Gastrocnemius medialis (tissue), 4 donors: ENCODE measurements at regions not wholly inside any gene's neighbourhood (a gene's known extent, or its start where the extent isn't known, plus 50 kb on each side); places are given as distances from the start of the nearest gene placed in this dataset.

ENCODE experiments used
- ATAC-seq, 2 donors: fragments of 150-250 bp; one replicate each; pipeline ENCODE4 v1.9.1; 2016
- DNase-seq, 2 donors: peaks; one replicate each; pipeline ENCODE4 v3.0.0-alpha.2; 2019
- H3K27ac ChIP-seq, 4 donors: fragments of 200-600 bp; sonication (generic); 1 replicate in 1 of 4; 2 replicates in 3 of 4; pipeline ENCODE4 v1.5.1; 2016 to 2018; ENCODE audit warnings: mild to moderate bottlenecking in 2 of 4, moderate library complexity in 1 of 4
- H3K27me3 ChIP-seq, 3 donors: fragments of 200-600 bp; sonication (generic) in 2 of 3; 1 replicate in 1 of 3; 2 replicates in 2 of 3; pipeline versions ENCODE4 v1.5.1 to v1.6.0; 2016 to 2019; ENCODE audit warnings: mild to moderate bottlenecking in 1 of 3, moderate library complexity in 1 of 3
- H3K36me3 ChIP-seq, 2 donors: fragments of 200-600 bp; sonication (generic) in 1 of 2; one replicate each; pipeline ENCODE4 v1.5.1; 2017 to 2018
- H3K4me1 ChIP-seq, 2 donors: fragments of 200-600 bp; sonication (generic) in 1 of 2; one replicate each; pipeline ENCODE4 v1.5.1; 2016 to 2017; ENCODE audit warnings: mild to moderate bottlenecking in 2 of 2
- H3K4me3 ChIP-seq, 4 donors: fragments of 200-600 bp; sonication (generic) in 3 of 4; 1 replicate in 1 of 4; 2 replicates in 3 of 4; pipeline ENCODE4 v1.5.1; 2016 to 2019; ENCODE audit warnings: mild to moderate bottlenecking in 2 of 4
- H3K9me3 ChIP-seq, 3 donors: fragments of 200-600 bp; sonication (generic) in 2 of 3; 1 replicate in 1 of 3; 2 replicates in 2 of 3; pipeline ENCODE4 v1.5.1; 2016 to 2019
- POLR2A ChIP-seq, 2 donors: fragments of 450-650 bp; IDR thresholded peaks; one replicate each; pipeline ENCODE4 v1.6.1; 2017; ENCODE audit warnings: antibody characterized with exemption in 2 of 2, mild to moderate bottlenecking in 2 of 2, moderate library complexity in 2 of 2
- in situ Hi-C, 4 donors: fragments of 200-750 bp; cut with MboI; loops; one replicate each; pipeline versions ENCODE4 v1.15.0 to v1.8.0; 2017; ENCODE audit warnings: low sequenced_read_pairs in 4 of 4
- intact Hi-C: fragments of 100-400 bp; cut with DNase I; formaldehyde crosslinking; loops from one replicate; pipeline ENCODE4 v1.15.1; 2023; ENCODE audit warnings: low total_unique reads
- TF ChIP-seq, protein P1 (sequence below), 5 experiments: fragments of 450-650 bp in 3 of 5; fragments of 200-600 bp in 2 of 5; sonication (generic) in 2 of 5; IDR thresholded peaks in 4 of 5; conservative IDR thresholded peaks in 1 of 5; 1 replicate in 4 of 5; 2 replicates in 1 of 5; pipeline ENCODE4 v1.5.1; 2016 to 2019; ENCODE audit warnings: antibody characterized with exemption in 5 of 5, mild to moderate bottlenecking in 3 of 5, moderate library complexity in 3 of 5

DNA sequence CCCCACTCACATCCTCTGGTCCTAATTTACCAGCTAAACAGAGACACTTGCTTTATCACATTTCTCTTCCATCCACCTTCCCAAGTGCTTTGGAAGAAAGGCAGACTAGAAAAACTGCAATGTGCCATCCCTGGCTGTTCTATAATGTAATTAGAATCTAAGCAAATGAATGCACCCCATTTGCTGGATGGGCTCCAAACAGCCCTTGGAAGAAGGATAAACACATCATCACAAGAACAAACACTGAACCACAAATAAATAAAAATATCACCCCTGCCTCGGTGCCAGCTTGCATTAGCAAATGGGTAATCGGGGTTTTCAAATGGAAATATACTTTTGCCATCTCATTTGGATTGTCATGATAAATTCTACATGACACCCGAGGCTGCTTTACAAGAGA lies 296.6 kb upstream of the ISX start:
- Histone ChIP-seq H3K36me3 (no peaks in the 10 kb centered on the region), H3K27ac (no peak overlapping the region), H3K4me3 (no peak overlapping the region), H3K27me3 (no peaks in the 10 kb centered on the region), H3K4me1 (no peaks in the 10 kb centered on the region), H3K9me3 (no peaks in the 10 kb centered on the region)
- ATAC-seq, result no peak
- no peak for DNase-seq
- intact Hi-C loops, result no loop called here
- TF ChIP-seq POLR2A (IDR thresholded peaks at IDR 0.05), result no peak
- in situ Hi-C loops, result loop anchor here in 1 of 4 donors (25.0 kb wide), 1 partner anchor 93 kb away; no protein-coding TSS in a partner anchor

DNA sequence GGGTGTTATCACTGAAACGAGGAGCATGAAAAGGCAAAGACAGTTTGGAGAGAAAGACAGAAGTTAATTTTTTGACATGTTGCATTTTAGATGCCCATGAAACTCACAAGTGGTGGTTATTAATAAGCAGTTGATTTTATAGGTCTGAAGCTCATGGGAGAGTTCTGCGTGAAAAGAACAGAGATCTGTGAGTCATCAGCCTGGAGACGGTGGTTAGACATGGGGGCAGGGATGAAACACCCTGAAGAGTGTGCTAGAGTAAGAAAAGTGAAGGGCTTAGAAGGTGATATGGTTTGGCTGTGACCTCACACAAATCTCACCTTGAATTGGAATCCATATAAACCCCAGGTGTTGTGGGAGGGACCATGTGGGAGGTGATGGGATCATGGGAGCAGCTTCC lies 289.1 kb upstream of the ISX start:
- intact Hi-C loops (no loop called here), in situ Hi-C loops (loop anchor here in 1 of 4 donors (10.0 kb wide), 1 partner anchor 48 kb away; no protein-coding TSS in a partner anchor)
- Histone ChIP-seq H3K4me3 (no peak overlapping the region), H3K4me1 (no peaks in the 10 kb centered on the region), H3K27ac (no peak overlapping the region), H3K9me3 (no peaks in the 10 kb centered on the region), H3K27me3 (no peaks in the 10 kb centered on the region), H3K36me3 (no peaks in the 10 kb centered on the region)
- ATAC-seq, result no peak
- TF ChIP-seq, protein P1, sequence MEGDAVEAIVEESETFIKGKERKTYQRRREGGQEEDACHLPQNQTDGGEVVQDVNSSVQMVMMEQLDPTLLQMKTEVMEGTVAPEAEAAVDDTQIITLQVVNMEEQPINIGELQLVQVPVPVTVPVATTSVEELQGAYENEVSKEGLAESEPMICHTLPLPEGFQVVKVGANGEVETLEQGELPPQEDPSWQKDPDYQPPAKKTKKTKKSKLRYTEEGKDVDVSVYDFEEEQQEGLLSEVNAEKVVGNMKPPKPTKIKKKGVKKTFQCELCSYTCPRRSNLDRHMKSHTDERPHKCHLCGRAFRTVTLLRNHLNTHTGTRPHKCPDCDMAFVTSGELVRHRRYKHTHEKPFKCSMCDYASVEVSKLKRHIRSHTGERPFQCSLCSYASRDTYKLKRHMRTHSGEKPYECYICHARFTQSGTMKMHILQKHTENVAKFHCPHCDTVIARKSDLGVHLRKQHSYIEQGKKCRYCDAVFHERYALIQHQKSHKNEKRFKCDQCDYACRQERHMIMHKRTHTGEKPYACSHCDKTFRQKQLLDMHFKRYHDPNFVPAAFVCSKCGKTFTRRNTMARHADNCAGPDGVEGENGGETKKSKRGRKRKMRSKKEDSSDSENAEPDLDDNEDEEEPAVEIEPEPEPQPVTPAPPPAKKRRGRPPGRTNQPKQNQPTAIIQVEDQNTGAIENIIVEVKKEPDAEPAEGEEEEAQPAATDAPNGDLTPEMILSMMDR (IDR thresholded peaks at IDR 0.05 in 4 of 5, conservative IDR thresholded peaks at IDR 0.05 in 1 of 5), result no peak
- no peak for TF ChIP-seq POLR2A (IDR thresholded peaks at IDR 0.05)
- no peak for DNase-seq

DNA sequence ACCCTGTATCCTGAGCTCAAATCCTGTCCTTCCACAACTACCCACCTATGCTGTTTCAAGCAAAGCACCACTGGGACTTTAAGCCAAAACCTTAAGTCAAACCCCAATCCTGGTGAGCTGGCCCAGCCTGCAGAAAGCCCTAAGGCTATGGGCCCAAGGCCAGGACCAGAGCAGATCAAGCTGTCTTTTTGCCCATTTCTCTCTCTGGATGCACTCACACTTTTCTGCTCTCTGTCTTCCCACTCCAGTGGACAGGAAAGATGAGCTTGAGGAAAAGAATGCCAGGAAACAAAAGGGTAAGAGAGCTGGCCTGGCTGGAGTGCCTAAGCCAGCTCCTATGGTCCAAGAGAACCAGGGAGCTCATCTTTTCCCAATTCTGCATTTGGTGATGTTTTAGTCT lies 284.3 kb upstream of the ISX start:
- Histone ChIP-seq H3K4me3 (no peak overlapping the region), H3K27ac (no peak overlapping the region), H3K9me3 (no peaks in the 10 kb centered on the region), H3K4me1 (no peaks in the 10 kb centered on the region), H3K36me3 (no peaks in the 10 kb centered on the region), H3K27me3 (no peaks in the 10 kb centered on the region)
- ATAC-seq (no peak), DNase-seq (no peak)
- intact Hi-C loops (no loop called here), in situ Hi-C loops (loop anchor here in 1 of 4 donors (10.0 kb wide), 1 partner anchor 63 kb away; no protein-coding TSS in a partner anchor)
- no peak for TF ChIP-seq POLR2A (IDR thresholded peaks at IDR 0.05)
- TF ChIP-seq, protein P1 (IDR thresholded peaks at IDR 0.05 in 4 of 5, conservative IDR thresholded peaks at IDR 0.05 in 1 of 5), result no peak

DNA sequence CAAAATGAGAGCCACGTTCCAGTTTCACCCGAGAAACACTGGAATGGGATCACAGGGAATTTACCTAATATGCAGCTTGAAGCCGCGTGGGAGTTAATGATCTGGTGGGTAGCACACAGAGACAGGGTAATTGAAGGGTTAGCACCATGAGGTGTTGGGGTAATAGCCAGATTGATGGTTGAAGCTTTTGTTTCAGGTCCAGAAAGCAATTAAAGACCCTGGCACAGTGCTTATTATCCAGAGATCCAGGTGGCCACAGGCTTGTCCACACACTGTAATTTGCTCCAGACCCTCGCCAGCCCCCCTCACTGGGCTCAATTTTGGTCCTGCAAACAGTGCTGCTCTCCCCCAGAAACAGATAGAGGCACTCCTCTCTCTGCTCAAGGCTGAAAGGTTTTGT lies 282.5 kb upstream of the ISX start:
- H3K9me3 ChIP-seq, result no peaks in the 10 kb centered on the region
- no peaks in the 10 kb centered on the region for H3K27me3 ChIP-seq
- in situ Hi-C loops (loop anchor here in 1 of 4 donors (10.0 kb wide), 1 partner anchor 61 kb away; no protein-coding TSS in a partner anchor), intact Hi-C loops (no loop called here)
- no peaks in the 10 kb centered on the region for H3K36me3 ChIP-seq
- no peak overlapping the region for H3K27ac ChIP-seq
- H3K4me3 ChIP-seq, result no peak overlapping the region
- no peaks in the 10 kb centered on the region for H3K4me1 ChIP-seq
- DNase-seq (no peak), ATAC-seq (no peak)
- TF ChIP-seq, protein P1 (IDR thresholded peaks at IDR 0.05 in 4 of 5, conservative IDR thresholded peaks at IDR 0.05 in 1 of 5), result no peak
- TF ChIP-seq POLR2A (IDR thresholded peaks at IDR 0.05), result no peak

DNA sequence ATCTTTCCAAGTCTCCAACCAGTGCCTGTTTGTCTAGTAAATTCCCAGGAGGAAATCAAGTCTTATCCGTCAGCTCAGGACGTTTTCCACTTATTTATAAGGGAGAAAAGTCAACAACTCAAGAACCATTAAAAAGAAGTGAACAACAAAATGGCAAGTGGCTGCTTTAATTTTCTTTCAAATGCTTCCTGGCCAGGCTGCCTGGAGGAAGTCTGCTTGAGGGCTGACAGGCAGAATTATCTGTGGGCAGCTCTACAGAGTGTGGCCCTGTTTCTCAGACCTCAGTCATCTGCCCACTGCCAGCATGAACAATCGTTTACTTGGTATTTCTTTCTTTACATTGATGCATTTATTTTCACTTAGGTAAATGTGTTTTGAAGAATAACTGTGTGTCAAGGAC lies 281.9 kb upstream of the ISX start:
- intact Hi-C loops, result no loop called here

More for the DNA sequence above, 281.9 kb upstream of the ISX start:
- Histone ChIP-seq H3K27me3 (no peaks in the 10 kb centered on the region), H3K36me3 (no peaks in the 10 kb centered on the region), H3K9me3 (no peaks in the 10 kb centered on the region), H3K4me3 (no peak overlapping the region), H3K4me1 (no peaks in the 10 kb centered on the region), H3K27ac (no peak overlapping the region)
- in situ Hi-C loops, result loop anchor here in 1 of 4 donors (10.0 kb wide), 1 partner anchor 61 kb away; no protein-coding TSS in a partner anchor
- ATAC-seq (no peak), DNase-seq (no peak)
- no peak for TF ChIP-seq POLR2A (IDR thresholded peaks at IDR 0.05)
- TF ChIP-seq, protein P1 (IDR thresholded peaks at IDR 0.05 in 4 of 5, conservative IDR thresholded peaks at IDR 0.05 in 1 of 5), result no peak
